Occipital lobe (tissue), 1 donor: ENCODE measurements at regions not wholly inside any gene's neighbourhood (a gene's known extent, or its start where the extent isn't known, plus 50 kb on each side); places are given as distances from the start of the nearest gene placed in this dataset.

Source experiments
- DNase-seq: peaks from one replicate; lab custom pipeline; 2025; lab: John Stamatoyannopoulos, UW

DNA sequence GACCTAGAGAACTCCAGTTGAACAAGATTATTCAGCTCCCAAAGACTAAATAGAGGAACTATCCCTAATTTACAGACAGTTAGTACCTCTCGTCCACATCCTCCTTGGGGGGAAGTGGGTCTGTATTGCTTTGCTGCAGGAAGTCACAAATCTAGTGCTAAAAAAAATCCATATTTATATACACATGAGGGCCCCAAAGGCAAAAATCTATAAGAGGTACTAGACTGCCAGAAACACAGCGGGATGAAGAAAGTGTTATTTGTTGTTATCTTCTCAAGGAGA is 190.1 kb downstream of the TTC8 start:
- DNase-seq: no peak

DNA sequence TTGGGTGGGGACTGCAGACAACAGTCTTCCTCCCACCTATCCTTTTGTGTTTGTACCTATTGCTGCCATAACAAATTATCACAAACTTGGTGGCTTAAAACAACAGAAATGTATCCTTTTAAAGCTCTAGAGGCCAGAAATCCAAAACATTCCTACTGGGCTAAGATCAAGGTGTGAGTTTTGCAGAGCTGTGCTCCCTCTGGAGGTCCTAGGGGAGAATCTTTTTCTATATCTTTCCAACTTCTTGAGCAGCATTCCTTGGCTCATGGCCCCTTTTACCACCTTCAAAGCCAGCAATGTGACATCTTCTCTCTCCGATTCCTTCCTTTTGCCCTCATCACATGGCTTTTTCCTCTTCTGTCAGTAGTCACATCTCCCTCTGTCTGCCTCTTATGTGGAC is 190.6 kb downstream of the TTC8 start:
- no peak for DNase-seq

DNA sequence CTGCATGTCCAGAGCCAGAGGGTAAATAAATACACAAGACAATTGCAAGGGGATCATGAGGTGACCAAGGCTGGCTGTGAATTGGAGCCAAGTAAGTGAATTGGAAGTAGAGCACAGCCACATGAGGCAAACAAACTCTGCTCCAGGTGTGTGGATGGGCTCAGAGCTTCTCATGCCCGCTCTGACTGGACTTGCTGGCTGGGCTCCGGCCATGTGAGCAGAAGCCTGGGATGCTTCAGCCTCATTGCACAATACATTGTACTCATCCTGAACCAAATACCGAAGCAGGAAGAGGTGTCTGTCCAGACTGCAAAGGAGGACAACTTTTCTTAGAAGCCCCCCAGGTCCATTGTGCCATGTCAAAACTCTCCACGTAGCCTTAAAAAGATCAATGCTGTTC is 193.0 kb downstream of the TTC8 start:
- DNase-seq: no peak

DNA sequence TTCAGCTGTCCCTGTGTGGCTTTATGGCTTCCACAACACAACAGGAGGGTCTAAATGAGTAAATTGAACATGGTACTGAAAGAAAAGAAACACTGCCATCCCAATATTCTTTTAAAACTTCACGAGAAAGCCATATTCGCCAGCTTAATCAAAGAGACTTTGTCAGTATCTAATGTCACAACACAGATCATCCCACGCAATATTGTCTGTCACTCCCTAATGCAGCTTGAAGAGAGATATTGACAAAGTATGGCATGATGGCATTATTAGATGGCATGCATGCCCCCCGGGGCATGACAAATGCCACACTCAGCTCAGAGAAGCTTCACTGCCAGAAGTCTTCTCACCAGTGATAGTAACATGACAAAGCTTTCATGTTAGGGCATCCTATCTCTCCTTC is 197.8 kb downstream of the TTC8 start:
- no peak for DNase-seq

DNA sequence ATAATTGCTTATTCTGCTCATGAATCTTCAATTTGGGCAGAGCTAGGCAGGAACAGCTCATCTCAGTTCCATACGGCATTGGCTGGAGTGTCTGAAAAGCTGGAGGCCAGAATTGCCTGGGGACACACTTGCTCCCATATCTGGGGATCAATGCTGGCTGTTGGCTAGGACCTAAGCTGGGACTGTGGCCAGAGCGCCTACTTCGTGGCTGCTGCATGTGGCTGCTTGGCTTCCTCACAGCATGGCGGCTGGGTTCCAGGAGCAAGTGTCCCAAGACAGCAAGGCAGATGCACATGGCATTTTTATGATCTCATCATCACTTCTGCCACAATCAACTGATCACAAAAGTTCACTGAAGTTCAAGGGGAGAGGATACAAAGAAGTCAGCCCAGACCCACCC is 200.2 kb downstream of the TTC8 start:
- DNase-seq: no peak

DNA sequence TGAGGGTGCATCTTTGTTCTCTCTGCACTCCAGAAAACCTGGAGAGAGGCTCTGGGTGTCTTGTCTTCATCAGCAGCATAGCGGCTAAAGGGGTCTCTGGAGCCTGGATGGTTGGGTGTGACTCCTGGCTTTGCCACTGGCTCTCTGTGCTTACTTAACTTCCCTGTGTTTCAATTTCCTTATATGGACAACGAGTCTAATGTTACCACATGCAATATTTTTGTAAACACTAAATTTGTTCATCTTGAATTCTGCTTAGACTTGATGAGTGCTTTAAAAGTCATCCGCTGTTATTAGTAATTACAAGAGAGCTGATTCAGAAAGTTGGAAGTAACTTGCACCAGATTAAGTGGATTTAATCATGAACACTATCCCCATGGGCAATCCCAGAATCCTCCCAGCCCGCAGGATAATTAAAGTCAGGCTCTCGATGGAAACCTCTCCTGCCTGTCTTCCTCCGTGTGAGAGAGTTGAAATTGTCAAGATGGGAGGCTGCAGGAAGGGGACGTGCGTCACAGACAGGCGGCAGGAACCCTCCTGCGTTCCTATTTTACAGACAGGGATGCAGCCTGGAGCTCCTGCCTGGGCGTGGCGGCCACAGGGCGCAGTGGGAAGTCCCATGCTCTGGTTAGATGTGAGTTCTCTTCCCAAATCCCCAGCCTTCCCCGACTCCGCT is 201.2 kb downstream of the TTC8 start:
- no peak for DNase-seq

DNA sequence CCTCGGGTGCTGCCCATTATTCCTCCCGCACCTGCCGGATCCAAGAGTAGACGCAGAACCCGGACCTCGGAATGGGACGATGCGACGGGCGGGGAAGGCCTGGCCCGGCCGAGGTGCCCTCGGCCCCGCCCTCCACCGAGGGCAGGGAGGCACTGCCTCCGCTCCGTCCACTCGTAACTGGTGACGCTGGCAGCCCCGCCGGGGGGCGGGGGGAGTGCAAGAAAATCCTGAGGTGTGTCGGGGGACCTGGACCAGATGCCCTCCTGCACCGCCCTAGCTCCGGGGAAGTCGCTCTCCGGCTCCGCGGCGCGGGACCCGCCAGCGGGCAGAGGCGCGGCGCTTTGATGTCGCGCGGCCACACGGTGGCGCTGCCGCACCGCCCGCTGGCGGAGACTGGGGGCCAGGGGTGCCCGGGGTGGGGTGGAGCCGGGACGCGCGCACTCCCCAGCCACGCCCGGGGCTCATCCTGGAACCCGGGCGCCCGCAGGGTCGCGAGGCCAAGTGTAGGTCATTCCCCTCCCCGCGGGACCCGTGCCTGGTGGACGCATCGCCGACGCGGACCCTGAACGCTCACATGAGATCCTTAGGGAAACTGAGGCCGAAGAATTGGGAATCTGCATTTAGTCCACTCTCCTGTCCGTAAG is 202.8 kb downstream of the TTC8 start:
- peak; percentile 7 for DNase-seq

DNA sequence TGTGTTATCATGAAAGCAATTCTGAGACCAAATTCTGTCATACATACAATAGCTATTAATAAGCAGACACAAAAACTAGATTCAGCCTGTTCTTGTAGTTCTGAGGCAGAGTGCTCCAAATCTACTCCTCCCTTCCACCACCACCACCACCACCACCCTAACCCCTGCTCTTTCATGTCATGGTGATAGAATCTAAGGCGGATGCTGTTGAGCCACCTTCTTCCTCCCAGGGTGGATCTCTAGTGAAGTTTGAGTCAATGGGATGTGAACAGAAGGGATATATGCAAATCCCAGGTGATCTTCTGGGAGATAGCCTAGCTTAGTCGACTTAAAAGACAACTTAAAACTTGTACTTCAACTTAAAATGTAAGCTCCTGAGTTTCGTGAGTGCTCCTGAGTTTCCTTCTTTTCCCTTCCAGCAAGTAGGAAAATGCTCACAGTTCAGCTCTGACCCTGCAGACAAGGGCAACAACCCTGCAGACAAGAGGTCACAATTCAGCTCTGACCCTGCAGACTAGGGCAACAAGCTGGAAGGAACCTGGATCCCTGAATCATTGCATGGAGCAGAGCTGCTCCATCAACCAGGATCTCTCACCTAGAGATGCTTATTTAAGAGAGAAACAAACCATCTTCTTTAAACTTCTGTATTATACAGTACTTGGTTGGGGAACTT is 204.1 kb downstream of the TTC8 start:
- DNase-seq: no peak

DNA sequence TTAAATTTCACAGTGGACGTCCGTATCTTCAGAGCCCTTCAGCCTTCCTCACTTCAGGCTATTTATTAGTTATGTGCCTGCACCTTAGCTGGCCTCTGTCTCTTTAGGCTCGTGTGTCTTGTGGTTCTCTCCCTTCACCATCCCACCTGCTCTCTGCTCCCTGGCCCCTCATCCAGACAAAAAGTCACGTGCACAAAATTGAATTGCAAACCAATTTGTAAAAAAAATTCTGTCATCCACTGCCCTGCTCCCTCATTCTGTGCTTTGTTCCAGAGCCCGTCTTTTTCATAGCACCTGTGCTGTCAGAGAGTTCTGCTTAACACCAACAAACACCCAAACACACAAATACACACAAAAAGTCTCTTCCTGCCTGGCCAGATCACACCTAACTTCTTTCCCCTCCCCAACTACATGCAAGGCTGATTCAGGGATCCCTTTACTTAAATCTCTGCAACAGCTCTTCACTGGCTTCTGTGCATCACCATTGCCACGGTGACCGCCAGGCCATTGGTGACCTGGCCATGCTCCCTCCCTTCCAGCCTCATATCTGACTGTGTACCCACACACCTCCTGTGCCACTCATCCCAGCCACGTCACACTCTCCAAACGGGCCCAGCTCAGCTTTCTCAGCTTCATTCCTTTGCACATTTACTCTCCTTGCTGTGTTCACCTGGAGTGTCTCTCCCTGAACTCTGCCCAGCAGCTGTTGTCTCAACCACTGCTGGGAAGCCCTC is 205.7 kb downstream of the TTC8 start:
- DNase-seq: no peak

DNA sequence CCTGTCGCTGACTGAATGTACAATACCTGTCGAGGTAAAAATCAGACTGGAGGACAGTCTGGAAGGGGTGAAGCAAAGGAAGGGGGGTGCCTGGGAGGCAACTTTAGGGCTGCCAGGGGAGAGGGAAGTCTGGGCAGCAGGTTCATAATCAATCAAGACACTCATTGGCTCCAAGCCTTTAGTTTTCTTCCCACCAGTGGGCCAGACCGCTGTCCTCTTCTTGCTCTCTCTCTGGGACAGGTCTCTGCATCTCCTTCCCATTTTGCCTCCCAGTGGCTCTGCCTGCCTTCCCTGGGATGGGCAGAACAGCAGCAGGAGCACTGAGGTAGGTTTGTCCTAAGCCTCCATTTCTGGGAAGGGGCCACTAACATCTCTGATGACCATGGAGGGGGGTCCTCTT is 206.5 kb downstream of the TTC8 start:
- DNase-seq: no peak

DNA sequence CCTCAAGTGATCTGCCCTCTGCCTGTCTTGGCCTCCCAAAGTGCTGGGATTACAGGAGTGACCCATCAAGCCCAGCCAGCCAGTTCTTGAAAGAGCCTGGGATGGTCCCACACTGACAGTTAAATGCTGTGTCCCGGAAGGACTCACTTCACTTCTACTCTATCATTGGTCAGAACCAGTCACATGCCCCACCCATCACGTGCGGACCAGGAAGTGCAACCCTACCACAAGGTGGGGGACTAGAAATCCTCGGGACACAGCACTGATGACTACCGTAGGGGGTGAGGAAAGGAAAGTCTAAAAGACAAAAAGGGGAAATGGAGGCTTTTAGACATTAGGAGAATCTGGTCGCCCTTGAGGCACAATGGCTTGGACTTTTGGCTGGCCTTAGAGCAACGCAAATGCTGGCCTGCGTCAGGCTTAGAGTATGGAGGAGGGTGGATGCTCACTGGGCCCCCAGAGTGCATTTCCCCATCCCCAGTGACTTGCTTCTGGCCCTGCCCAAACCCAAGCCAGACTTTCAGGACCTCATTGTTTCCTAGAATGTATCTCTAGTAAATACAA is 207.7 kb downstream of the TTC8 start:
- DNase-seq: no peak

DNA sequence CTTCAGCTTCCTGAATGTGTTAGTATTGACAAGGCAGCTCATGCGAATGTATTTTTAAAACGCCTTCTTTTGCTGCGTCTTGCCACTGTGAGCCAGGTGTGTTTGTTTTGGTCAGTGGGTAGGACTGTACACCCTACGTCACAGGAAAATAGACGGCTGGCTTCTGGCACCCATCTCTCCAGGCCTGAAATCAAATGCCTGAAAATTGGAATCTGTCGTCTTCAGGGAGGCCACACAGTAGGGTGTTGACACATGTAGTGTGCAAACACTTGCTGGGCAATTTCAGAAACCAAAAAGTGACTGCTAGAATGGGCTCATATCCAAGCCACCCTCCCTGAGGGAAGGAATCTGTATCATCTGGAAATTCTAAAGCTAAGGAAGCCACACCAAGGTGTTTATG is 209.3 kb downstream of the TTC8 start:
- DNase-seq: no peak

DNA sequence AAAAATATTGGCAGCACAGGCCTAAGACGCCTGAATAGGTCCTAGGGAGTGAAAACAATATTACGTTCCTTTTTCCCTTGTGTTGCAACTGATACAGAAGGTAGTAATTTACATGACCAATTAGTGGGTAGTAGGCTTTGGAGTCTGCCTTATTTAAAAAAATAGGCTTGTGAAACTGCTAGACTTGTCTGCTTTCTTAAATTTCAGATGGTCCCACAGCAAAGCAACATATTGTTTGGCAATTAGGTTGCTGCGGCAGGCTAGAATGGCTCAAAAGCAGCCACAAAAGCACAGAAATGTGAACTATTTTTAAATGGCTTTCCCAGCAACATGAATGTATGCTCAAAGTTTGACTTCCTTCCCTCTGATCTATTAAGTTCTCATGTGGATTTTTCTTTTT is 211.9 kb downstream of the TTC8 start:
- no peak for DNase-seq

DNA sequence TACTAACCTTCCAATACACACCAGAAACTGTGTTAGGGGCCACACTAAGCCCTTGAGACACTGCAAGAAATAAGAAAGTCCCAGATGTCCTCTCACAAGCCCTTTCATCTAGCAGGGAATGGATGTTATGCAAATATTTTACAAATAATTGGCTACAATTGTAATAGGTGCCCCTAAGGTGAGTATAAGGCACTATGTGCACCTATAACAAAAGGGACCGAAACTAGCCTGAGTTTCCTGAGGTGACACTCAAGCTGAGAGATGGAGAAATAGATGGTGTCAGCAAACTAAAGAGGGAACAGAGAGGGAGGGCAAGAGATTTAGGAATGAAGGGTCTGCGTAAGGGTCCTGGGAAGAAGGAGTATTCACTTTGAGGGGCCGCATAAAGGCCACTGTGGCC is 212.6 kb downstream of the TTC8 start:
- no peak for DNase-seq

DNA sequence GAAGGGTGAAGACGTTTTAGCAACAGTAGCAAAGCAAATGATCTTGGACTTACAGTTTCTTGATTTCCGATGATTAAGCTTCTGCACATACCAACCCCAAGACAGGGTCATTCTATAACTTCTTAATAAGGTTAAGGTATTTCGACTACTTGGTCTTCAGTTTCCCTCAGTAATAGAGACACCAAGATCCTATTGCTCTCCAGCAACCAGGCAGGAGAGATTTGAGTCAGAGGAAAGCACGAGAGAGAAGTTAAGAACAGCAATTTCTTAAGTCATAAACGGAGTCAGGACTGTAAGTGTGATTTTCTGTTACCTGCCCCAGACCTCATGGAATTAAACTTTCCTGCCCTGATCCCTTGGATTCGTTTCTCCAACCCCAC is 215.6 kb downstream of the TTC8 start:
- no peak for DNase-seq

DNA sequence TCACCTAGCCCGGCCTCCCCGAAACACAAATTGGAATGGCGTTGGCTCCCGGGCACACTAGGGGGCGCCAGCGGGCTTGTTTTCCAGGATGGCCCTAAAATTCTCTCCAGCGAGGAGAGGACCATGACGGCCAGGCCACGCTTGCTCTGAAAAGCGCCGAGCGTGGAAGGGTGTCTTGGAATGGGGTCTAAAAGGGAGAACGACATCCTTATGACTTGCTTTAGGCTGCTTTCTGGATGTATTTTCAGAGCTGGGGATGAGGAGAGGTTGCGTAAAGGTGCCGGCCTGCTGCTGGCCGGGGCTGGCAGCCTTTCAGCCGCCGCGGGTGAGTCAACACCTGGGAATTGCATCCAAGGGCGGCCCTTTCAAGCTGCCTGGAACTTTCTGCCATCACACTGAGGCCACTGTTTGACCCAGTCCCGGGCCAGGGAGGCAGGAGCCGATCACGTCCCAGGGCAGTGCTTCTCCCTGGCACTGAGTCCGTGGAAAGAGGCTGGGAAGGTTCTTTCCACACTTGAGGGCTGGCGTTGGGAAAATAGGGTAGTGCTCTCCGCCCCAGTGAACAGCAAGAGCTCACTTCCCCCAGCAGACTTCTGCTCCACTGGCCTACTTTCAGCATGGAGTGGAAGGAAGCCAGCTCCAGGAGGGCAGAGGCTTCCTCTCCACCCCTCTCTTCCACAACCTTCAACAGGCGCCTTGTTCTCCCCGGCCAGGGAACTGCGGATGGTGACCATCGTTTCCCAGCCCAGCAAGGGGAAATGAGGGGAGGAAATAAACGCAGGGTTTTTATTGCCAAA is 216.2 kb downstream of the TTC8 start:
- peak; percentile 77 for DNase-seq

DNA sequence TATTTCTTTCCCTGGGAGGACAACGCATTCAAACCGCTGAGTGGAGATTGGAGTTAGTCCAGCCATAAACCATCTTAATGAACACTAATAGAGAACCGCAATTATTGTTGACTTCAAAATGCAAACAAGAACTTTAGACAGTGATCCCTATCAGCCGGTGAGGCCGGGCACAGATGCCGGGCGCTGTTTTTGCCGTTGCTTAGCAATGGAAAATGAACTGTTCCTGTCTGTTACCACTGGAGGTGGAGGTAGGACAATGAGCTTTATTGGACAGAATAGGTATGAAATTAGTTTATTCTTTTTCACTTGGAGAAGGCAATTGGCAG is 216.8 kb downstream of the TTC8 start:
- no peak for DNase-seq

DNA sequence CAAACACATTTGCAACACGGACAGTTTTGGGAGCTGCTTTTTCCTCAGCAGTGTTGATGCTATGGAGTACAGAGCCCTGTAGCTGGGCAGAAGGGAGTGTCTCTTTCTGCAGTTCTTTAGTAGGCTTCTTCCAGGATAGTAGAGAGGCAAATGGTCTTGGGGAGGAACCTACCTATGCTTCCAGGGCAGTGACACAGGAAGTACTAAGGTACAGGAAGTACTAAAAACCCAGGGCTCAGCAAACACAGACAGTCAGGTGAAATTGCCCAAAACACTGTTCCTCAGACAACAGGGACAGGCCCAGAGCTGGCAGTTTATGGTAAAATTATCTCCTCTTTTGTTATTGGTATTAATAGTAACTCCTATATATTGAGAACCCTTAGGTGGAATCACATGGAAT is 217.6 kb downstream of the TTC8 start:
- no peak for DNase-seq

DNA sequence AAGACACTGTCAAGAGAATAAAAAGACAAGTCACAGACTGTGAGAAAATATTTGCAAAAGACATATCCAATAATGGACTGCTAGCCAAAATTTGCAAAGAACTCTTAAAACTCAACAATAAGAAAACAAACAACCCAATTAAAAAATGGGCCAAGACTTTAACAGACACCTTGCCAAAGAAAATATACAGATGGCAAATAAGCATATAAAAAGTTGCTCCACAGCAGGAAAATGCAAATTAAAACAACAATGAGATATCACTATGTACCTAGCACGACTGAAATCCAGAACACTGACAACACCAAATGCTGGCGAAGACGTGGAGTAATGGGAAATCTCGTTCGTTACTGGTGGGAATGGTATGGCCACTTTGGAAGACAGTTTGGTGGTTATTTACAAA is 228.9 kb downstream of the TTC8 start:
- no peak for DNase-seq

DNA sequence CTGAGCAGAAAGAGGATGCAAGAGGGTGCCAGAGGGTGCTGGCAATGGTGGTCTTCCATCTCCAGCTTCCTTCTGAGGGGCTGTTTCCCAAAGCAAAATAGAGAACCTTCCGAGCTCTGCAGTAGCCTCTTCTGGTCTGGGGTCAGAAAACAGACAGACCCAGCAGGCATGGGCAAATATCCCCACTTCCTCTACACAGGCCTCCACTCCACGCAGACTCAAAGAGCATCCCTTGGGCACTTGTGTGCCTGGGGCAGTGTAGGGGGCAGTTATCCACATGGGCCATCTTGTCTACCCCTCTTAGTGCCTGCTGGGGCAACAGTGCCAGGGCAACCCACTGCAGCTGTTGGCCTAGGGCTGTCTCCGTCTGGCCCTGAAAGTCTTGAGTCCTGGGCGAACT is 231.9 kb downstream of the TTC8 start:
- no peak for DNase-seq

DNA sequence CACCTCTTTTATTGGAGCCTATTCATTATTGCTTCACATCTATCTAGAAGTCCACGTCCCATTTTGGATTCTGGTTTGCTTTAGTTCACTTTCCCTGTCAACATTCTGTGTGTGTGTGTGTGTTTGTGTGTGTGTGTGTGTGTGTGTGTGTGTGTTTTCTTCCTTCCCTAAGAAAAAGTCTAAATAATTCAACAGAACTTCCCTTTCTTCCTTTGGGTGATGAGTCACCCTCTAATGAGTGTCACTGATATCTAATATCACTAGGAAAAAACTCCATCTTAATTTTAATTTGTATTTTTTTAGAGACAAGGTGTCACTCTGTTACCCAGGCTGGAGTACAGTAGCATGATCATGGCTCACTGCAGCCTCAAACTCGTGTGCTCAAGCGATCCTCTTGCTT is 234.2 kb downstream of the TTC8 start:
- DNase-seq: no peak

DNA sequence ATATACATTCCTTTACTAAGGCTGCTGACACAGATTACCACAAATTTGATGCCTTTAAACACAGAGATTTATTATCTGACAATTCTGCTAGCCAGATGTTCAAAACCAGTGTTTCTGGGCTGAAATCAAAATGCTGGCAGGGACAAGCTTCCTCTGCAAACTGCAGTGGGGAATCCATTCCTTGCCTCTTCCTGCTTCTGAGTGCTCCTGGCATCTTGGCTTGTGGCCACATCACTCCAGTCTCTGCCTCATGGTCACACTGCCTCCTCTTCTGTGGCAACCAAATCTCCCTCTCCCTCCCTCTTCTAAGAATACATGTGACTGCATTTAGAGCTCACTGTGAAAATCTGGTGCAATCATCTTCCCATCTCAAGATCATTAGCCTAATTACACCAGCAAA is 235.7 kb downstream of the TTC8 start:
- DNase-seq: no peak
